ENCODE measurements at regions not wholly inside any gene's neighbourhood (a gene's known extent, or its start where the extent isn't known, plus 50 kb on each side); places are given as distances from the start of the nearest gene placed in this dataset.

DNA sequence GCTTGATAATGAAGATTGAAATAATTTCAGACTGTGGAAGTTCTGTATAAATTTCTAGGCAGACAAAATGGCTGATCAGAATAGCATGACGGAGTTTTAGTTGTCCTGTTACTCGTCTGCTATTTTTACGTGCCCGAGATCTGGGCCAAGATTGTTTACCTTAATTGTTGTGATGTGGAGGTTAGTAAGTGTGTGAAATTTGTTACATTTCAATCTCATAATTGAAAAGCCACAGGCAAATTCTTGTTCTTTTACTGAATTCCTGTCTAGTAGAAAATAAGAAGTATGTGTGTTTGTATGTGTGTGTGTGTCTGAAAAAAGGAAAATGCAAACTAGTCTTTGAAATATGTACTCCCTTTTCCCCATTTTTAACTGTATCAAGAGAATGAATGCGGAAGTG, 115.2 kb downstream of the UTRN start:
- H3K9me3 ChIP-seq (ENCODE audit: control insufficient read depth, insufficient read depth, low read depth, low read length), result peaks cover 12% of the 10 kb centered on the region; the same call in 1 of the 2 replicates
- no TSS peak for BruUV-seq (replicated peaks)
- no peak for TF ChIP-seq SIN3A (IDR thresholded peaks at IDR 0.05; ENCODE audit: borderline replicate concordance, insufficient read depth, low read depth, low read length)
- TF ChIP-seq TCF7L2 (IDR thresholded peaks at IDR 0.05; ENCODE audit: low read depth, low read length), result no peak
- no peak for TF ChIP-seq POLR2AphosphoS5 (IDR thresholded peaks at IDR 0.05; ENCODE audit: low read depth, low read length)
- TF ChIP-seq, protein P1, sequence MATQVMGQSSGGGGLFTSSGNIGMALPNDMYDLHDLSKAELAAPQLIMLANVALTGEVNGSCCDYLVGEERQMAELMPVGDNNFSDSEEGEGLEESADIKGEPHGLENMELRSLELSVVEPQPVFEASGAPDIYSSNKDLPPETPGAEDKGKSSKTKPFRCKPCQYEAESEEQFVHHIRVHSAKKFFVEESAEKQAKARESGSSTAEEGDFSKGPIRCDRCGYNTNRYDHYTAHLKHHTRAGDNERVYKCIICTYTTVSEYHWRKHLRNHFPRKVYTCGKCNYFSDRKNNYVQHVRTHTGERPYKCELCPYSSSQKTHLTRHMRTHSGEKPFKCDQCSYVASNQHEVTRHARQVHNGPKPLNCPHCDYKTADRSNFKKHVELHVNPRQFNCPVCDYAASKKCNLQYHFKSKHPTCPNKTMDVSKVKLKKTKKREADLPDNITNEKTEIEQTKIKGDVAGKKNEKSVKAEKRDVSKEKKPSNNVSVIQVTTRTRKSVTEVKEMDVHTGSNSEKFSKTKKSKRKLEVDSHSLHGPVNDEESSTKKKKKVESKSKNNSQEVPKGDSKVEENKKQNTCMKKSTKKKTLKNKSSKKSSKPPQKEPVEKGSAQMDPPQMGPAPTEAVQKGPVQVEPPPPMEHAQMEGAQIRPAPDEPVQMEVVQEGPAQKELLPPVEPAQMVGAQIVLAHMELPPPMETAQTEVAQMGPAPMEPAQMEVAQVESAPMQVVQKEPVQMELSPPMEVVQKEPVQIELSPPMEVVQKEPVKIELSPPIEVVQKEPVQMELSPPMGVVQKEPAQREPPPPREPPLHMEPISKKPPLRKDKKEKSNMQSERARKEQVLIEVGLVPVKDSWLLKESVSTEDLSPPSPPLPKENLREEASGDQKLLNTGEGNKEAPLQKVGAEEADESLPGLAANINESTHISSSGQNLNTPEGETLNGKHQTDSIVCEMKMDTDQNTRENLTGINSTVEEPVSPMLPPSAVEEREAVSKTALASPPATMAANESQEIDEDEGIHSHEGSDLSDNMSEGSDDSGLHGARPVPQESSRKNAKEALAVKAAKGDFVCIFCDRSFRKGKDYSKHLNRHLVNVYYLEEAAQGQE (IDR thresholded peaks at IDR 0.05; ENCODE audit: insufficient read depth in 1 of 2, low read depth in 2 of 2, low read length in 1 of 2), result no peak
- TF ChIP-seq, protein P2, sequence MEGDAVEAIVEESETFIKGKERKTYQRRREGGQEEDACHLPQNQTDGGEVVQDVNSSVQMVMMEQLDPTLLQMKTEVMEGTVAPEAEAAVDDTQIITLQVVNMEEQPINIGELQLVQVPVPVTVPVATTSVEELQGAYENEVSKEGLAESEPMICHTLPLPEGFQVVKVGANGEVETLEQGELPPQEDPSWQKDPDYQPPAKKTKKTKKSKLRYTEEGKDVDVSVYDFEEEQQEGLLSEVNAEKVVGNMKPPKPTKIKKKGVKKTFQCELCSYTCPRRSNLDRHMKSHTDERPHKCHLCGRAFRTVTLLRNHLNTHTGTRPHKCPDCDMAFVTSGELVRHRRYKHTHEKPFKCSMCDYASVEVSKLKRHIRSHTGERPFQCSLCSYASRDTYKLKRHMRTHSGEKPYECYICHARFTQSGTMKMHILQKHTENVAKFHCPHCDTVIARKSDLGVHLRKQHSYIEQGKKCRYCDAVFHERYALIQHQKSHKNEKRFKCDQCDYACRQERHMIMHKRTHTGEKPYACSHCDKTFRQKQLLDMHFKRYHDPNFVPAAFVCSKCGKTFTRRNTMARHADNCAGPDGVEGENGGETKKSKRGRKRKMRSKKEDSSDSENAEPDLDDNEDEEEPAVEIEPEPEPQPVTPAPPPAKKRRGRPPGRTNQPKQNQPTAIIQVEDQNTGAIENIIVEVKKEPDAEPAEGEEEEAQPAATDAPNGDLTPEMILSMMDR (IDR thresholded peaks at IDR 0.05), result no peak
- ATAC-seq (no peak), DNase-seq (ENCODE audit: low read depth, low spot score) (no peak)
- H3K36me3 ChIP-seq (ENCODE audit: control insufficient read depth, insufficient read depth, low read length), result no peaks in the 10 kb centered on the region; the same call in 1 of the 2 replicates
- in situ Hi-C loops (cut with HindIII; ENCODE audit: low pct_unique_long_range_greater_than_20kb, low sequenced_read_pairs), result no loop called here
- ChIA-PET POLR2A (no interaction called here), CTCF (no interaction called here)
- H3K27me3 ChIP-seq (ENCODE audit: control insufficient read depth, insufficient read depth, low read length), result no peaks in the 10 kb centered on the region
- H3K4me1 ChIP-seq (ENCODE audit: control insufficient read depth, insufficient read depth, low read length), result peaks cover 8% of the 10 kb centered on the region
- intact Hi-C loops (cut with micrococcal nuclease; ENCODE audit: unreplicated experiment), result no loop called here
- no peak overlapping the region for H3K27ac ChIP-seq (ENCODE audit: low read length)
- H3K4me3 ChIP-seq (ENCODE audit: low read depth in 2 of 2, low read length in 2 of 2), result no peak overlapping the region

DNA sequence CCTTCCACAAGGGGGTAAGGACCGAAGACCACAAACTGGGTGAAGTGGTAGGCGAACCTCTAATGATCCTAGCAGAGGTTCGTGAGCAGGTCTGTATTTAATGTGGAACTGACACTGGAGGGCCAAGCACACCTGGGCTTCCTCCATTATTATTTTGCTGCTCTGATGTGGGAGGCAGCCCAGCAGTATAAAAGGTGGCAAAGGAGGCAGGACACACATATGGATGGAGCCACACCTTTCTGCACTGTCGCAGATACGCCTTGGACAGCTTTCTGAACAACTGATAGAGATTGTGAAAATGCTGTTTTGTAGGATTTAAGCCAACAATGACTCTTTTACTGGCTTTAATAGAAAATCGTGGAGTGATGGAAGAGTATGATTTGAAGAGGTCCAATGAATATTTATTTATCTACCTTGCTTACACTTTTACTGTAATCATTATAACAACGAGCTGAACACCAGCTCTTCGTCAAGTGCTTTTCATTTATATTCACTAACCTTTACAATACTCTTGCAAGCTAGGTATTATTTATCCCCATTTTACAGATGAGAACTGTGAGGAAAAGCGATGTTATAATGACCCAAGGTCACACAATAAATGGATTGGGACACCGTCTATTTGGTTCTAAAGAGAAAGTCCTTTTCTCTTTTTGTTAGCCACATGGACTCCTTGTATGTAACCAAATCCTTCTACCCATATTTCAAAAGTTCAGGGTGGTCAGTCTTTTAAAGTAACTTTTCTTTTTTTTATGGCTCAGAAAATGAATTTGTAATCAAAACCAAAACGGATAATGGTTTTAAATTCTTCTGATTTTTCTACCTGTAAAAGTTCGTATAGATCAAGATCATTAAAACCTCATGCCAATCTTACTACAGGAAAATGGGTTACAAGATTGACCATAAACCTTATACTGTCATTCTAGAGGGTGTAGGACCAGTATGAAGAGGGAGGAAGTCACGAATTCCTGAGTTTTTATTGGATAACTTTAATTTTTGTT, 116.9 kb downstream of the UTRN start:
- ChIA-PET POLR2A (interaction anchor here (0.6 kb wide), 1 partner anchor 24 kb away, joined by 4 read pairs; no protein-coding TSS in a partner anchor), CTCF (no interaction called here)
- TF ChIP-seq SIN3A (IDR thresholded peaks at IDR 0.05; ENCODE audit: borderline replicate concordance, insufficient read depth, low read depth, low read length) (no peak), TCF7L2 (IDR thresholded peaks at IDR 0.05; ENCODE audit: low read depth, low read length) (no peak), POLR2AphosphoS5 (IDR thresholded peaks at IDR 0.05; ENCODE audit: low read depth, low read length) (no peak)
- TF ChIP-seq, protein P2 (IDR thresholded peaks at IDR 0.05), result no peak
- TF ChIP-seq, protein P1 (IDR thresholded peaks at IDR 0.05; ENCODE audit: insufficient read depth in 1 of 2, low read depth in 2 of 2, low read length in 1 of 2), result no peak
- in situ Hi-C loops (cut with HindIII; ENCODE audit: low pct_unique_long_range_greater_than_20kb, low sequenced_read_pairs), result no loop called here
- BruUV-seq (replicated peaks), result no TSS peak
- intact Hi-C loops (cut with micrococcal nuclease; ENCODE audit: unreplicated experiment), result no loop called here
- ATAC-seq, result no peak
- no peak overlapping the region for H3K27ac ChIP-seq (ENCODE audit: low read length)
- DNase-seq (ENCODE audit: low read depth, low spot score), result no peak
- H3K9me3 ChIP-seq (ENCODE audit: control insufficient read depth, insufficient read depth, low read depth, low read length), result peaks cover 12% of the 10 kb centered on the region; the same call in 1 of the 2 replicates
- H3K36me3 ChIP-seq (ENCODE audit: control insufficient read depth, insufficient read depth, low read length), result no peaks in the 10 kb centered on the region; the same call in 1 of the 2 replicates
- H3K4me1 ChIP-seq (ENCODE audit: control insufficient read depth, insufficient read depth, low read length), result peaks cover 8% of the 10 kb centered on the region
- H3K4me3 ChIP-seq (ENCODE audit: low read depth in 2 of 2, low read length in 2 of 2), result no peak overlapping the region
- no peaks in the 10 kb centered on the region for H3K27me3 ChIP-seq (ENCODE audit: control insufficient read depth, insufficient read depth, low read length)
